HepG2 (cell line): ENCODE measurements at regions not wholly inside any gene's neighbourhood (a gene's known extent, or its start where the extent isn't known, plus 50 kb on each side); places are given as distances from the start of the nearest gene placed in this dataset.

Source experiments
- ATF4 ChIP-seq, 2 experiments: fragments of 450-650 bp in 1 of 2; sonication (generic) in 1 of 2; formaldehyde crosslinking; IDR thresholded peaks; 2 replicates each; pipeline versions ENCODE4 v1.5.0 to v1.8.0; 2020 to 2022; ENCODE audit warnings: mild to moderate bottlenecking in 1 of 2, missing genetic modification reagents in 1 of 2
- NCOA1 ChIP-seq: sonication (generic); formaldehyde crosslinking; IDR thresholded peaks from 2 replicates; pipeline ENCODE4 v1.9.0; 2021; ENCODE audit warnings: missing genetic modification reagents
- RBFOX2 ChIP-seq: fragments of 200-400 bp; formaldehyde crosslinking; IDR thresholded peaks from 2 replicates; pipeline ENCODE4 v1.6.1; 2017; ENCODE audit warnings: low read depth, mild to moderate bottlenecking, low read length
- ZNF557 ChIP-seq: sonication (generic); formaldehyde crosslinking; IDR thresholded peaks from 2 replicates; pipeline ENCODE4 v1.4.0; 2020; ENCODE audit warnings: missing genetic modification reagents
- ZNF83 ChIP-seq: sonication (generic); formaldehyde crosslinking; IDR thresholded peaks from 2 replicates; pipeline ENCODE4 v1.4.0; 2020; ENCODE audit warnings: missing genetic modification reagents, mild to moderate bottlenecking, borderline replicate concordance
- TF ChIP-seq, protein P1 (sequence below): sonication (generic); formaldehyde crosslinking; IDR thresholded peaks from 2 replicates; pipeline ENCODE4 v1.5.0; 2020; ENCODE audit warnings: mild to moderate bottlenecking, missing genetic modification reagents, moderate library complexity

DNA sequence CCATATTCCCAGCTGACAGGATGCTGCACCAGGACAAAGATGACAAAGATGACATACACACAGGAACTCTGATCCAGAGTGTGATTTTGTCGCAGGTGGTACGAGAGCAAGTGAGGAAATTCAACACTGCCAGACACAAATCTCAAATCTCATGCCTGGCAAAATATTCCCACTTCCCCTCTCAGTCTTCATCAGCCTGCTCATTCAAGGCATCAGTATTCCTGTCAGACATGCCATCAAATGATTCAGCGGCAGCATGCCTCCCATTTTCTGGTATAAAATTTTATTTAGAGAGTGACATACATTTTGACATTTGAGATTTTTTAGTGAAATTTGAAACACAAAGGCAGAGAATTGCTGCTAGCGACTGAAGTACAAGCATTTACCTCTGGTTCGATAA lies 228.1 kb upstream of the LMCD1 start:
- TF ChIP-seq NCOA1 (CRISPR knock-in tag) (no peak), ATF4 (CRISPR knock-in tag; IDR thresholded peaks at IDR 0.05) (no peak), ZNF557 (CRISPR knock-in tag) (no peak), RBFOX2 (no peak), ZNF83 (CRISPR knock-in tag) (no peak)
- TF ChIP-seq, protein P1, sequence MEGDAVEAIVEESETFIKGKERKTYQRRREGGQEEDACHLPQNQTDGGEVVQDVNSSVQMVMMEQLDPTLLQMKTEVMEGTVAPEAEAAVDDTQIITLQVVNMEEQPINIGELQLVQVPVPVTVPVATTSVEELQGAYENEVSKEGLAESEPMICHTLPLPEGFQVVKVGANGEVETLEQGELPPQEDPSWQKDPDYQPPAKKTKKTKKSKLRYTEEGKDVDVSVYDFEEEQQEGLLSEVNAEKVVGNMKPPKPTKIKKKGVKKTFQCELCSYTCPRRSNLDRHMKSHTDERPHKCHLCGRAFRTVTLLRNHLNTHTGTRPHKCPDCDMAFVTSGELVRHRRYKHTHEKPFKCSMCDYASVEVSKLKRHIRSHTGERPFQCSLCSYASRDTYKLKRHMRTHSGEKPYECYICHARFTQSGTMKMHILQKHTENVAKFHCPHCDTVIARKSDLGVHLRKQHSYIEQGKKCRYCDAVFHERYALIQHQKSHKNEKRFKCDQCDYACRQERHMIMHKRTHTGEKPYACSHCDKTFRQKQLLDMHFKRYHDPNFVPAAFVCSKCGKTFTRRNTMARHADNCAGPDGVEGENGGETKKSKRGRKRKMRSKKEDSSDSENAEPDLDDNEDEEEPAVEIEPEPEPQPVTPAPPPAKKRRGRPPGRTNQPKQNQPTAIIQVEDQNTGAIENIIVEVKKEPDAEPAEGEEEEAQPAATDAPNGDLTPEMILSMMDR = no peak
